SK-N-SH treated with all-trans-retinoic acid at 6 μM for 48 hours (cell line): ENCODE measurements at regions not wholly inside any gene's neighbourhood (a gene's known extent, or its start where the extent isn't known, plus 50 kb on each side); places are given as distances from the start of the nearest gene placed in this dataset.

Experiments used
- ATAC-seq: fragments of 200-7000 bp; cut with Tn5 transposase; 3 replicates; pipeline ENCODE4 v1.9.1; 2020; ENCODE audit warnings: mild to moderate bottlenecking, moderate library complexity
- BACH2 ChIP-seq: fragments of 250-450 bp; sonication (Bioruptor Pico); IDR thresholded peaks from 2 replicates; pipeline ENCODE4 v1.9.0; 2021; ENCODE audit warnings: mild to moderate bottlenecking, borderline replicate concordance
- CSDC2 ChIP-seq: fragments of 250-450 bp; sonication (Bioruptor Pico); IDR thresholded peaks from 2 replicates; pipeline ENCODE4 v1.5.0; 2020; ENCODE audit warnings: mild to moderate bottlenecking, moderate library complexity
- ESRRG ChIP-seq: fragments of 250-450 bp; sonication (Bioruptor Pico); IDR thresholded peaks from 2 replicates; pipeline ENCODE4 v1.6.1; 2021; ENCODE audit warnings: mild to moderate bottlenecking
- ISL1 ChIP-seq: fragments of 250-450 bp; sonication (Bioruptor Pico); IDR thresholded peaks from 2 replicates; pipeline ENCODE4 v2.1.2; 2022; ENCODE audit warnings: mild to moderate bottlenecking, moderate library complexity
- OSR1 ChIP-seq: fragments of 250-450 bp; sonication (Bioruptor Pico); IDR thresholded peaks from 2 replicates; pipeline ENCODE4 v1.8.0; 2022; ENCODE audit warnings: moderate library complexity, mild to moderate bottlenecking, inconsistent platforms
- PPARA ChIP-seq: fragments of 250-450 bp; sonication (Bioruptor Pico); IDR thresholded peaks from 2 replicates; pipeline ENCODE4 v1.5.0; 2020; ENCODE audit warnings: mild to moderate bottlenecking, borderline replicate concordance
- RARB ChIP-seq: fragments of 250-450 bp; sonication (Bioruptor Pico); IDR thresholded peaks from 2 replicates; pipeline ENCODE4 v1.8.0; 2021; ENCODE audit warnings: mild to moderate bottlenecking, moderate library complexity
- SNAI2 ChIP-seq: fragments of 250-450 bp; sonication (Bioruptor Pico); IDR thresholded peaks from 2 replicates; pipeline ENCODE4 v1.5.0; 2020; ENCODE audit warnings: mild to moderate bottlenecking, moderate library complexity
- TCF4 ChIP-seq: fragments of 250-450 bp; sonication (Bioruptor Pico); IDR thresholded peaks from 2 replicates; pipeline ENCODE4 v1.8.0; 2021; ENCODE audit warnings: mild to moderate bottlenecking, moderate library complexity, borderline replicate concordance
- TOX ChIP-seq: fragments of 250-450 bp; sonication (Bioruptor Pico); IDR thresholded peaks from 2 replicates; pipeline ENCODE4 v1.8.0; 2021; ENCODE audit warnings: mild to moderate bottlenecking, moderate library complexity, borderline replicate concordance
- ZC3H10 ChIP-seq: fragments of 250-450 bp; sonication (Bioruptor Pico); IDR thresholded peaks from 2 replicates; pipeline ENCODE4 v1.5.1; 2021; ENCODE audit warnings: mild to moderate bottlenecking, moderate library complexity
- ZFP3 ChIP-seq: fragments of 250-450 bp; sonication (Bioruptor Pico); IDR thresholded peaks from 2 replicates; pipeline ENCODE4 v1.5.0; 2020; ENCODE audit warnings: mild to moderate bottlenecking, moderate library complexity
- ZFP30 ChIP-seq: fragments of 450-650 bp; formaldehyde crosslinking; IDR thresholded peaks from 2 replicates; pipeline ENCODE4 v1.5.0; 2022; ENCODE audit warnings: mild to moderate bottlenecking, moderate library complexity
- ZNF565 ChIP-seq: fragments of 450-650 bp; formaldehyde crosslinking; conservative IDR thresholded peaks from 2 replicates; pipeline ENCODE4 v1.5.0; 2020; ENCODE audit warnings: low read depth, mild to moderate bottlenecking, moderate library complexity
- ZNF70 ChIP-seq: fragments of 450-650 bp; formaldehyde crosslinking; IDR thresholded peaks from 2 replicates; pipeline ENCODE4 v1.5.0; 2020; ENCODE audit warnings: mild to moderate bottlenecking, moderate library complexity
- ZNF8 ChIP-seq: fragments of 450-650 bp; formaldehyde crosslinking; IDR thresholded peaks from 2 replicates; pipeline ENCODE4 v1.5.0; 2020; ENCODE audit warnings: mild to moderate bottlenecking, moderate library complexity
- TF ChIP-seq, protein P1 (sequence below): fragments of 250-450 bp; sonication (Bioruptor Pico); IDR thresholded peaks from 2 replicates; pipeline ENCODE4 v1.8.0; 2020; ENCODE audit warnings: mild to moderate bottlenecking, moderate library complexity, borderline replicate concordance
- TF ChIP-seq, protein P2 (sequence below): fragments of 250-450 bp; sonication (Bioruptor Pico); IDR thresholded peaks from 2 replicates; pipeline ENCODE4 v1.8.0; 2021; ENCODE audit warnings: low read depth, mild to moderate bottlenecking, moderate library complexity, borderline replicate concordance
- TF ChIP-seq, protein P3 (sequence below): fragments of 250-450 bp; sonication (Bioruptor Pico); IDR thresholded peaks from 2 replicates; pipeline ENCODE4 v1.5.1; 2020; ENCODE audit warnings: low read depth, mild to moderate bottlenecking, moderate library complexity
- TF ChIP-seq, protein P4 (sequence below): fragments of 250-450 bp; sonication (Bioruptor Pico); IDR thresholded peaks from 2 replicates; pipeline ENCODE4 v1.5.1; 2021; ENCODE audit warnings: mild to moderate bottlenecking, moderate library complexity
- TF ChIP-seq, protein P5 (sequence below): fragments of 250-450 bp; sonication (Bioruptor Pico); IDR thresholded peaks from 2 replicates; pipeline ENCODE4 v1.5.0; 2020; ENCODE audit warnings: mild to moderate bottlenecking, moderate library complexity

DNA sequence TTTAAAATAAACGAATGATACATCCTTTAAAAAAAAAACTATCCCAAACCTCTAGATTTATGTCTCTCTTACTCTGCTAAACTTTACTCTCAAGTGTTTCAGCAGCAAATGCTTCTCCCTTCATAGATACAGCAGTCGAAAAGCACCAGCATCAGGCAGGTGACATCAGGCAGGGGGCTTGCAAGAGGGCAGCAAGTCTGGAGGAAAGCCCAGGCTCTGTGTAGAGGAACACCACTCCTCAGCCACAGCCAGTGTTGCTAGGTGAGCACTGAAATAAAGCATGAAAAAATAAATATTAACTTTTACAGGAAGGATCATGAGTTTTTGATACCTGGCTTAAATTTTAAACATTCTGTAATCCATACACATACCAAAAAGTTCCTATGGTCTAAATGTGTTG, 419.4 kb downstream of the GALC start (continued):
- TF ChIP-seq, protein P1, sequence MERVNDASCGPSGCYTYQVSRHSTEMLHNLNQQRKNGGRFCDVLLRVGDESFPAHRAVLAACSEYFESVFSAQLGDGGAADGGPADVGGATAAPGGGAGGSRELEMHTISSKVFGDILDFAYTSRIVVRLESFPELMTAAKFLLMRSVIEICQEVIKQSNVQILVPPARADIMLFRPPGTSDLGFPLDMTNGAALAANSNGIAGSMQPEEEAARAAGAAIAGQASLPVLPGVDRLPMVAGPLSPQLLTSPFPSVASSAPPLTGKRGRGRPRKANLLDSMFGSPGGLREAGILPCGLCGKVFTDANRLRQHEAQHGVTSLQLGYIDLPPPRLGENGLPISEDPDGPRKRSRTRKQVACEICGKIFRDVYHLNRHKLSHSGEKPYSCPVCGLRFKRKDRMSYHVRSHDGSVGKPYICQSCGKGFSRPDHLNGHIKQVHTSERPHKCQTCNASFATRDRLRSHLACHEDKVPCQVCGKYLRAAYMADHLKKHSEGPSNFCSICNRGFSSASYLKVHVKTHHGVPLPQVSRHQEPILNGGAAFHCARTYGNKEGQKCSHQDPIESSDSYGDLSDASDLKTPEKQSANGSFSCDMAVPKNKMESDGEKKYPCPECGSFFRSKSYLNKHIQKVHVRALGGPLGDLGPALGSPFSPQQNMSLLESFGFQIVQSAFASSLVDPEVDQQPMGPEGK (CRISPR knock-in tag), result no peak
- no peak for TF ChIP-seq ZNF70
- no peak for TF ChIP-seq CSDC2 (CRISPR knock-in tag)

DNA sequence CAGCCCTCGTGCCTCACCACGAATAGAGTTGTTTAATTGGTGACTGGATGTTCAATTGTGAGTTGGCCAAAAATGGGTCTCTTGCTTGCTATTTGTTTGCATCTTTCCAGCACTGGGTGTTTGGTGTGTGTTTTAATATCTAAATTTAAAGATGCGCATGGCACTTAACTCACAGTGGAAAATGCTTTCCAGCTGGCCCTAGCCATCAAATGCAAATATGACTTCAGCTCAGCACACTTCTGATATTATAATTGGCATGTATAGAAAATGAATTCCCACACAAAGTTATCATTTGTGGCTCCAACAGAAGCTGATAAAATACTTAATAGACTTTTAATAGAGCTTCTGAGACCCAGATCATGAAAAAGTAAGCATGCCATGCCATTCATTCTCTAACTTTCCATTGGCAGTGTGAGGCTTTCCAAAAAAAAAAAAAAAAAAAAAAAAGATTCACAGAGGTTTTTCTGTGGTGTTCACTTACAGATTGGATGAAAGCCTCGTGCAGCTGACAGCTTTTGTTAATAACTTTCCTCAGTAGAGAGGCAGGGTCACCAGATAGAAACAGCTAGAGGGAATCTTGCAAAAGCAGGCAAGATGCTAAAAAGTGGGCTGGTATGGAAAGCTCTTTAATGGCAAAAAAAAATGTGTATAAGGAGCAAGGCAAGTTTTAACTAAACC, 425.2 kb downstream of the GALC start:
- no peak for ATAC-seq
- TF ChIP-seq ISL1 (CRISPR knock-in tag) (no peak), BACH2 (CRISPR knock-in tag) (no peak), PPARA (no peak), TCF4 (CRISPR knock-in tag) (no peak), CSDC2 (CRISPR knock-in tag) (no peak), TOX (CRISPR knock-in tag) (no peak), OSR1 (CRISPR knock-in tag) (no peak), ZFP30 (CRISPR knock-in tag) (no peak)
- TF ChIP-seq, protein P2, sequence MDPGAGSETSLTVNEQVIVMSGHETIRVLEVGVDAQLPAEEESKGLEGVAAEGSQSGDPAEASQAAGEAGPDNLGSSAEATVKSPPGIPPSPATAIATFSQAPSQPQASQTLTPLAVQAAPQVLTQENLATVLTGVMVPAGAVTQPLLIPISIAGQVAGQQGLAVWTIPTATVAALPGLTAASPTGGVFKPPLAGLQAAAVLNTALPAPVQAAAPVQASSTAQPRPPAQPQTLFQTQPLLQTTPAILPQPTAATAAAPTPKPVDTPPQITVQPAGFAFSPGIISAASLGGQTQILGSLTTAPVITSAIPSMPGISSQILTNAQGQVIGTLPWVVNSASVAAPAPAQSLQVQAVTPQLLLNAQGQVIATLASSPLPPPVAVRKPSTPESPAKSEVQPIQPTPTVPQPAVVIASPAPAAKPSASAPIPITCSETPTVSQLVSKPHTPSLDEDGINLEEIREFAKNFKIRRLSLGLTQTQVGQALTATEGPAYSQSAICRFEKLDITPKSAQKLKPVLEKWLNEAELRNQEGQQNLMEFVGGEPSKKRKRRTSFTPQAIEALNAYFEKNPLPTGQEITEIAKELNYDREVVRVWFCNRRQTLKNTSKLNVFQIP (CRISPR knock-in tag), result no peak
- TF ChIP-seq, protein P3, sequence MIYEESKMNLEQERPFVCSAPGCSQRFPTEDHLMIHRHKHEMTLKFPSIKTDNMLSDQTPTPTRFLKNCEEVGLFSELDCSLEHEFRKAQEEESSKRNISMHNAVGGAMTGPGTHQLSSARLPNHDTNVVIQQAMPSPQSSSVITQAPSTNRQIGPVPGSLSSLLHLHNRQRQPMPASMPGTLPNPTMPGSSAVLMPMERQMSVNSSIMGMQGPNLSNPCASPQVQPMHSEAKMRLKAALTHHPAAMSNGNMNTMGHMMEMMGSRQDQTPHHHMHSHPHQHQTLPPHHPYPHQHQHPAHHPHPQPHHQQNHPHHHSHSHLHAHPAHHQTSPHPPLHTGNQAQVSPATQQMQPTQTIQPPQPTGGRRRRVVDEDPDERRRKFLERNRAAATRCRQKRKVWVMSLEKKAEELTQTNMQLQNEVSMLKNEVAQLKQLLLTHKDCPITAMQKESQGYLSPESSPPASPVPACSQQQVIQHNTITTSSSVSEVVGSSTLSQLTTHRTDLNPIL (CRISPR knock-in tag), result no peak

DNA sequence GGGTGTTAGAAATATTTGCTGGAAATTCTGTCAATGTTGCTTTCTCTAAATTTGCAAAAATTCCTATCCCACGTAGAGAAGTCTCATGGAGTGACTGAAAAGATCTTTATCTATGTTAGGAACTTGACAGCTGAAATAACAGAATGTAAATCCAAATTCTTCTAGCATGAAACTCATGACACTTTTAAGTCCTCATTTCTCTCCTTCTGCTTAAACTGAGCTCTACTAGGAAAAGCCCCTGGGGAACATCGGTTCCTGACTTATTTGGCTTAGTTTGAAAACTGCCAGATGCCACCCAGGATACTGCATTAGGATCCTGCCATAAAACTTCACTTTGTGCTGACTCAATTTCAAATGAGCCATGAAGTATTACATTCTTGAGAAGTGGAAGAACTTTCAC, 426.0 kb downstream of the GALC start:
- no peak for ATAC-seq

DNA sequence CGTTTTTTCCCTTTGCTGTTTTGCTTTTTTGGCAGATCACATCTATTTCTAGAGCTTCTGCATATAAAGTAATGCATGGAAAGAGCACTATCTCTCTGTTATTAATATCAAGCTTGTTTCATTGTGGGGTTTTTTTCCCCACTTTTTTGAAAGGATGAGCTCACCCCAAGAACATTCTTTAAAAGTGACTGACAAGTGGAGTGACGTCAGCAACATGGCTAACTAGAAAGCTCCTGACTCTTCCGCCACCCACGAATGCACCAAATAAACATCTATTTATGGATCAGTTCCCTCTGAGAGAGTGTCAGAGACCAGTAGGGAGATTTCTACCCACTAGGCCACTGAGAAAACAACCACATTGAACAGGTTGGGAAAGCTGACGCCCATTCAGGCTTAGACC, 445.4 kb downstream of the GALC start:
- ATAC-seq, result no peak
- TF ChIP-seq ZC3H10 (CRISPR knock-in tag) (no peak), ZNF8 (CRISPR knock-in tag) (no peak), ZFP3 (CRISPR knock-in tag) (no peak), ZNF70 (no peak), CSDC2 (CRISPR knock-in tag) (no peak), ESRRG (CRISPR knock-in tag) (no peak), ISL1 (CRISPR knock-in tag) (no peak), RARB (CRISPR knock-in tag) (no peak), ZNF565 (no peak), SNAI2 (no peak)
- TF ChIP-seq, protein P4, sequence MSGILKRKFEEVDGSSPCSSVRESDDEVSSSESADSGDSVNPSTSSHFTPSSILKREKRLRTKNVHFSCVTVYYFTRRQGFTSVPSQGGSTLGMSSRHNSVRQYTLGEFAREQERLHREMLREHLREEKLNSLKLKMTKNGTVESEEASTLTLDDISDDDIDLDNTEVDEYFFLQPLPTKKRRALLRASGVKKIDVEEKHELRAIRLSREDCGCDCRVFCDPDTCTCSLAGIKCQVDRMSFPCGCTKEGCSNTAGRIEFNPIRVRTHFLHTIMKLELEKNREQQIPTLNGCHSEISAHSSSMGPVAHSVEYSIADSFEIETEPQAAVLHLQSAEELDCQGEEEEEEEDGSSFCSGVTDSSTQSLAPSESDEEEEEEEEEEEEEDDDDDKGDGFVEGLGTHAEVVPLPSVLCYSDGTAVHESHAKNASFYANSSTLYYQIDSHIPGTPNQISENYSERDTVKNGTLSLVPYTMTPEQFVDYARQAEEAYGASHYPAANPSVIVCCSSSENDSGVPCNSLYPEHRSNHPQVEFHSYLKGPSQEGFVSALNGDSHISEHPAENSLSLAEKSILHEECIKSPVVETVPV (CRISPR knock-in tag), result no peak
- TF ChIP-seq, protein P5, sequence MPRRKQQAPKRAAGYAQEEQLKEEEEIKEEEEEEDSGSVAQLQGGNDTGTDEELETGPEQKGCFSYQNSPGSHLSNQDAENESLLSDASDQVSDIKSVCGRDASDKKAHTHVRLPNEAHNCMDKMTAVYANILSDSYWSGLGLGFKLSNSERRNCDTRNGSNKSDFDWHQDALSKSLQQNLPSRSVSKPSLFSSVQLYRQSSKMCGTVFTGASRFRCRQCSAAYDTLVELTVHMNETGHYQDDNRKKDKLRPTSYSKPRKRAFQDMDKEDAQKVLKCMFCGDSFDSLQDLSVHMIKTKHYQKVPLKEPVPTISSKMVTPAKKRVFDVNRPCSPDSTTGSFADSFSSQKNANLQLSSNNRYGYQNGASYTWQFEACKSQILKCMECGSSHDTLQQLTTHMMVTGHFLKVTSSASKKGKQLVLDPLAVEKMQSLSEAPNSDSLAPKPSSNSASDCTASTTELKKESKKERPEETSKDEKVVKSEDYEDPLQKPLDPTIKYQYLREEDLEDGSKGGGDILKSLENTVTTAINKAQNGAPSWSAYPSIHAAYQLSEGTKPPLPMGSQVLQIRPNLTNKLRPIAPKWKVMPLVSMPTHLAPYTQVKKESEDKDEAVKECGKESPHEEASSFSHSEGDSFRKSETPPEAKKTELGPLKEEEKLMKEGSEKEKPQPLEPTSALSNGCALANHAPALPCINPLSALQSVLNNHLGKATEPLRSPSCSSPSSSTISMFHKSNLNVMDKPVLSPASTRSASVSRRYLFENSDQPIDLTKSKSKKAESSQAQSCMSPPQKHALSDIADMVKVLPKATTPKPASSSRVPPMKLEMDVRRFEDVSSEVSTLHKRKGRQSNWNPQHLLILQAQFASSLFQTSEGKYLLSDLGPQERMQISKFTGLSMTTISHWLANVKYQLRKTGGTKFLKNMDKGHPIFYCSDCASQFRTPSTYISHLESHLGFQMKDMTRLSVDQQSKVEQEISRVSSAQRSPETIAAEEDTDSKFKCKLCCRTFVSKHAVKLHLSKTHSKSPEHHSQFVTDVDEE (CRISPR knock-in tag), result no peak
- TF ChIP-seq, all 23 proteins: peak for 0

More for the DNA sequence above, 426.0 kb downstream of the GALC start:
- TF ChIP-seq SNAI2, result no peak
- TF ChIP-seq, all 23 proteins: peak for 0
